HUES48 (cell line): ENCODE measurements at regions not wholly inside any gene's neighbourhood (a gene's known extent, or its start where the extent isn't known, plus 50 kb on each side); places are given as distances from the start of the nearest gene placed in this dataset.
A peak's percentile ranks its signal among the peaks of the same experiment; 100 is the strongest.

Experiments
- H3K27ac ChIP-seq: one replicate; pipeline ENCODE4 v1.7.0; 2013; ENCODE audit warnings: low read depth, low read length, inconsistent platforms
- H3K27me3 ChIP-seq: 2 replicates; pipeline ENCODE4 v1.6.1; 2013; ENCODE audit warnings: mild to moderate bottlenecking, low read length; ENCODE audit not compliant: control insufficient read depth, insufficient read depth
- H3K36me3 ChIP-seq: 2 replicates; pipeline ENCODE4 v1.6.1; 2013; ENCODE audit warnings: low read length; ENCODE audit not compliant: control insufficient read depth, insufficient read depth
- H3K4me1 ChIP-seq: 2 replicates; pipeline ENCODE4 v1.6.1; 2013; ENCODE audit warnings: mild to moderate bottlenecking, low read length; ENCODE audit not compliant: control insufficient read depth, insufficient read depth
- H3K4me3 ChIP-seq: 2 replicates; pipeline ENCODE4 v1.5.1; 2013; ENCODE audit warnings: mild to moderate bottlenecking, low read depth, low read length
- H3K9ac ChIP-seq: 2 replicates; pipeline ENCODE4 v1.6.1; 2013; ENCODE audit warnings: mild to moderate bottlenecking, low read depth, low read length, moderate library complexity
- H3K9me3 ChIP-seq: 2 replicates; pipeline ENCODE4 v1.6.1; 2013; ENCODE audit warnings: low read length; ENCODE audit not compliant: control insufficient read depth, insufficient read depth

GRCh38 chr3:194201953-194202666, 66.2 kb downstream of the HES1 start:
- Histone ChIP-seq H3K9me3 (no peaks in the 10 kb centered on the region), H3K4me1 (peaks cover 24% of the 10 kb centered on the region), H3K9ac (no peak overlapping the region), H3K27me3 (peaks cover 25% of the 10 kb centered on the region), H3K4me3 (no peak overlapping the region), H3K27ac (no peak overlapping the region), H3K36me3 (no peaks in the 10 kb centered on the region)

- Histone ChIP-seq H3K4me3 (peak overlapping the region; percentile 54), H3K9ac (peak overlapping the region; percentile 42; the same call in 1 of the 2 replicates), H3K27me3 (peaks cover 25% of the 10 kb centered on the region), H3K36me3 (no peaks in the 10 kb centered on the region), H3K9me3 (no peaks in the 10 kb centered on the region), H3K4me1 (peaks cover 24% of the 10 kb centered on the region), H3K27ac (peak overlapping the region; percentile 30)
Measured at GRCh38 chr3:194203482-194204041, 67.6 kb downstream of the HES1 start.

- peak overlapping the region; percentile 30 for H3K27ac ChIP-seq
Measured at GRCh38 chr3:194204042-194204987, 68.4 kb downstream of the HES1 start.

GRCh38 chr3:194205675-194206133, 69.8 kb downstream of the HES1 start:
- Histone ChIP-seq H3K27me3 (peaks cover 25% of the 10 kb centered on the region), H3K9ac (no peak overlapping the region), H3K27ac (no peak overlapping the region), H3K4me3 (no peak overlapping the region), H3K36me3 (no peaks in the 10 kb centered on the region), H3K9me3 (no peaks in the 10 kb centered on the region), H3K4me1 (peaks cover 24% of the 10 kb centered on the region)

More at GRCh38 chr3:194204042-194204987, 68.4 kb downstream of the HES1 start:
- peak overlapping the region; percentile 42; the same call in 1 of the 2 replicates for H3K9ac ChIP-seq
- H3K4me1 ChIP-seq = peaks cover 24% of the 10 kb centered on the region
- H3K36me3 ChIP-seq = no peaks in the 10 kb centered on the region
- peak overlapping the region; percentile 54 for H3K4me3 ChIP-seq
- peaks cover 25% of the 10 kb centered on the region for H3K27me3 ChIP-seq
- H3K9me3 ChIP-seq = no peaks in the 10 kb centered on the region

- H3K4me3 ChIP-seq = no peak overlapping the region
- peaks cover 25% of the 10 kb centered on the region for H3K27me3 ChIP-seq
Measured at GRCh38 chr3:194206320-194206719, 70.4 kb downstream of the HES1 start.

GRCh38 chr3:194208709-194209108, 72.8 kb downstream of the HES1 start:
- H3K36me3 ChIP-seq = no peaks in the 10 kb centered on the region
- no peak overlapping the region for H3K9ac ChIP-seq
- no peak overlapping the region for H3K27ac ChIP-seq
- peaks cover 12% of the 10 kb centered on the region for H3K27me3 ChIP-seq
- H3K4me3 ChIP-seq = no peak overlapping the region
- no peaks in the 10 kb centered on the region for H3K9me3 ChIP-seq
- peaks cover 42% of the 10 kb centered on the region for H3K4me1 ChIP-seq

More at GRCh38 chr3:194206320-194206719, 70.4 kb downstream of the HES1 start:
- no peak overlapping the region for H3K9ac ChIP-seq
- no peaks in the 10 kb centered on the region for H3K36me3 ChIP-seq
- H3K4me1 ChIP-seq = peaks cover 26% of the 10 kb centered on the region
- no peaks in the 10 kb centered on the region for H3K9me3 ChIP-seq
- no peak overlapping the region for H3K27ac ChIP-seq

- H3K27ac ChIP-seq = peak overlapping the region; percentile 97
- H3K9me3 ChIP-seq = no peaks in the 10 kb centered on the region
- no peaks in the 10 kb centered on the region for H3K27me3 ChIP-seq
- H3K4me3 ChIP-seq = peak overlapping the region; percentile 1; the same call in 1 of the 2 replicates
- H3K36me3 ChIP-seq = no peaks in the 10 kb centered on the region
- H3K9ac ChIP-seq = peak overlapping the region; percentile 2
- peaks cover 37% of the 10 kb centered on the region for H3K4me1 ChIP-seq
Measured at GRCh38 chr3:194212161-194212844, 76.4 kb downstream of the HES1 start.

- H3K27ac ChIP-seq = peak overlapping the region; percentile 97
- peak overlapping the region; percentile 2 for H3K9ac ChIP-seq
- no peaks in the 10 kb centered on the region for H3K36me3 ChIP-seq
- H3K9me3 ChIP-seq = no peaks in the 10 kb centered on the region
- peaks cover 37% of the 10 kb centered on the region for H3K4me1 ChIP-seq
- H3K4me3 ChIP-seq = peak overlapping the region; percentile 1; the same call in 1 of the 2 replicates
- H3K27me3 ChIP-seq = no peaks in the 10 kb centered on the region
Measured at GRCh38 chr3:194212845-194213331, 76.9 kb downstream of the HES1 start.

- peaks cover 37% of the 10 kb centered on the region for H3K4me1 ChIP-seq
- no peak overlapping the region for H3K4me3 ChIP-seq
- no peak overlapping the region for H3K27ac ChIP-seq
- no peaks in the 10 kb centered on the region for H3K27me3 ChIP-seq
- H3K36me3 ChIP-seq = no peaks in the 10 kb centered on the region
- H3K9me3 ChIP-seq = no peaks in the 10 kb centered on the region
- H3K9ac ChIP-seq = no peak overlapping the region
Measured at GRCh38 chr3:194215392-194215791, 79.4 kb downstream of the HES1 start.
